ENCODE measurements at regions not wholly inside any gene's neighbourhood (a gene's known extent, or its start where the extent isn't known, plus 50 kb on each side); places are given as distances from the start of the nearest gene placed in this dataset.

GRCh38 chr14:85241022-85241855, 288.7 kb upstream of the FLRT2 start:
- TF ChIP-seq POLR2A (IDR thresholded peaks at IDR 0.05) (no peak), POLR2AphosphoS5 (IDR thresholded peaks at IDR 0.05) (no peak), CTCF (IDR thresholded peaks at IDR 0.05) (no peak)

Measured in prostate gland (tissue), 2 donors.